ENCODE measurements at regions not wholly inside any gene's neighbourhood (a gene's known extent, or its start where the extent isn't known, plus 50 kb on each side); places are given as distances from the start of the nearest gene placed in this dataset.

- TF ChIP-seq POLR2A (IDR thresholded peaks at IDR 0.05) (no peak), CTCF (IDR thresholded peaks at IDR 0.05) (no peak), POLR2AphosphoS5 (IDR thresholded peaks at IDR 0.05) (no peak), EP300 (IDR thresholded peaks at IDR 0.05) (no peak)
These were observed 111.2 kb upstream of the FSHR start for GRCh38 chr2:49265471-49265870.
